ENCODE measurements at regions not wholly inside any gene's neighbourhood (a gene's known extent, or its start where the extent isn't known, plus 50 kb on each side); places are given as distances from the start of the nearest gene placed in this dataset.

DNA sequence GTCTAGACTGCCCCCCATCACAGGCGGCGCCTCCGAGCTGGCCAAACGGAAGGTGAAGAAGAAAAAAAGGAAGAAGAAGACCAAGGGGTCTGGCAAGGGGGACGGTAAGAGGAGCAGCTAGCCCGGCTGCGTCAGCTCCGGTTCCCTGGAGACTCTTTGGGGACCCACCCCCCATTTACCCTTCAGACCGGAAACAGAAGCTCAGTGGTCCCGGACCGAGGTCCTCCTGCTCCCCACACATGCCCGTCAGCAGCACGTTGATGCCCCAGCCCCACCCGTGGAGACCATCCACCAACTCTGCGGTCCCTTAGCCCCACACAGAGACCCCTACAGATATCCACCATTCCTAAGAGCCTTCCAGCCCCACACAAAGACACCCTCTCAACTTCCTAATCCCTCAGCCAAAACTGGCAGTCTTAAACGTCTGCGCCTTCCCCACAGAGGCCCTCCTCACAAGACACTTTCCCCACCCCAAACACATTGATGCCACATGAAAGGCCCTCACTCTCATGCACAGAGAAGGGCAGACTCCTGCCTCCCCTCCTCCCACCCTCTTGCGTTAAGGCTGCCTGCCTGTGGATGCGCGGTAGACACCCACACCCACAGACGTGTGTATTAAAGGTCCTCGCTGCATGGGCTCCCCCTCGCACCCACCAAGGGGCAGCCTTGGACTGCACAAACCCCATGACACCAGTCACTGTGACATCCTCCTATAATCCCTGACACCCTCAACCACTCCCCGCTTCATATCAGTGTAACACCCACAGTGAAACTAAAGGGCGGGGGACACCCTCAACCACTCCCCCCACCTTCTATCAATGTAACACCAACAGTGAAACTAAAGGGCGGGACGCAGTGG is 58.2 kb upstream of the RPH3AL start:
- ChIA-PET CTCF (interaction anchor here (0.5 to 3.3 kb wide), 8 partner anchors 20 to 589 kb away, joined by 3 to 468 read pairs (median 4); partner anchors contain the start of gene VPS53), POLR2A (interaction anchor here (1.7 kb wide), 1 partner anchor 290 kb away, joined by 9 read pairs; no protein-coding TSS in a partner anchor)
- DNase-seq (ENCODE audit: low read depth, low spot score): no peak
- H3K27me3 ChIP-seq (ENCODE audit: control insufficient read depth, insufficient read depth, low read length): no peaks in the 10 kb centered on the region
- peak overlapping the region; percentile 82 for H3K4me3 ChIP-seq (ENCODE audit: low read depth, low read length)
- H3K27ac ChIP-seq (ENCODE audit: low read depth, low read length): peak overlapping the region; percentile 75
- H3K9me3 ChIP-seq (ENCODE audit: control insufficient read depth, insufficient read depth, low read length): peaks cover 5% of the 10 kb centered on the region
- TF ChIP-seq, protein P1, sequence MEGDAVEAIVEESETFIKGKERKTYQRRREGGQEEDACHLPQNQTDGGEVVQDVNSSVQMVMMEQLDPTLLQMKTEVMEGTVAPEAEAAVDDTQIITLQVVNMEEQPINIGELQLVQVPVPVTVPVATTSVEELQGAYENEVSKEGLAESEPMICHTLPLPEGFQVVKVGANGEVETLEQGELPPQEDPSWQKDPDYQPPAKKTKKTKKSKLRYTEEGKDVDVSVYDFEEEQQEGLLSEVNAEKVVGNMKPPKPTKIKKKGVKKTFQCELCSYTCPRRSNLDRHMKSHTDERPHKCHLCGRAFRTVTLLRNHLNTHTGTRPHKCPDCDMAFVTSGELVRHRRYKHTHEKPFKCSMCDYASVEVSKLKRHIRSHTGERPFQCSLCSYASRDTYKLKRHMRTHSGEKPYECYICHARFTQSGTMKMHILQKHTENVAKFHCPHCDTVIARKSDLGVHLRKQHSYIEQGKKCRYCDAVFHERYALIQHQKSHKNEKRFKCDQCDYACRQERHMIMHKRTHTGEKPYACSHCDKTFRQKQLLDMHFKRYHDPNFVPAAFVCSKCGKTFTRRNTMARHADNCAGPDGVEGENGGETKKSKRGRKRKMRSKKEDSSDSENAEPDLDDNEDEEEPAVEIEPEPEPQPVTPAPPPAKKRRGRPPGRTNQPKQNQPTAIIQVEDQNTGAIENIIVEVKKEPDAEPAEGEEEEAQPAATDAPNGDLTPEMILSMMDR (IDR thresholded peaks at IDR 0.05; ENCODE audit: low read depth, low read length): no peak

DNA sequence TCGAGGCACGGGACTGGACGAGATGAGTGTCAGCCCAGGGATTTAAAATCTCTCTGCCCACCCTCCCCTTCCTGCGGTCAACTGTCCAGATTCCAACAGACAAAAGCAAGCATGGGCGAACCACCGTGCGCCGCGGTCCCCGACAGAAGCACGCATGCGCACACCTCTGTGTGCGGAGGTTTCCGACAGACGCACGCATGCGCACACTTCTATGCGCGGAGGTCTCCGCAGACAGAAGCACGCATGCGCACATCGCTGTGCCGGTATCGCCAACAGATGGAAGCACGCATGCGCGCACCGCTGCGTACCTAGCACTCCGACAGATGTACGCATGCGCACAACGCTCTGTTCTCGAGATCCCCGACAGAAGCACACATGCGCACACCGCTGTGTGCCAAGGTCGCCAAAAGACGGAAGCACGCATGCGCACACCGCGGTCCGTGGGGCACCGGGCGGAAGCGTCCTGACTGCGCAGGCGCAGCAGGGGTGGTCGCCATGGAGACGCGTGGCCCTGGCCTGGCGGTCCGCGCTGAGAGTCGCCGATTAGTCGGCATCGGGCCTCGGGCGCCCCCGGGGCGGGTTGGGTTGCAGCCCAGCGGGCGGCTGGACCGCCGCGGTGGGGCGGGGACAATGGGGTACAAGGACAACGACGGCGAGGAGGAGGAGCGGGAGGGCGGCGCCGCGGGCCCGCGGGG is 57.4 kb upstream of the RPH3AL start:
- DNase-seq (ENCODE audit: low read depth, low spot score): peak; percentile 98
- ChIA-PET CTCF (interaction anchor here (0.5 to 3.3 kb wide), 3 partner anchors 266 to 289 kb away, joined by 3 to 468 read pairs (median 4); no protein-coding TSS in a partner anchor), POLR2A (no interaction called here)
- TF ChIP-seq, protein P1 (IDR thresholded peaks at IDR 0.05; ENCODE audit: low read depth, low read length): no peak
- Histone ChIP-seq H3K27me3 (ENCODE audit: control insufficient read depth, insufficient read depth, low read length) (no peaks in the 10 kb centered on the region), H3K27ac (ENCODE audit: low read depth, low read length) (peak overlapping the region; percentile 75), H3K4me3 (ENCODE audit: low read depth, low read length) (peak overlapping the region; percentile 82), H3K9me3 (ENCODE audit: control insufficient read depth, insufficient read depth, low read length) (peaks cover 5% of the 10 kb centered on the region)

DNA sequence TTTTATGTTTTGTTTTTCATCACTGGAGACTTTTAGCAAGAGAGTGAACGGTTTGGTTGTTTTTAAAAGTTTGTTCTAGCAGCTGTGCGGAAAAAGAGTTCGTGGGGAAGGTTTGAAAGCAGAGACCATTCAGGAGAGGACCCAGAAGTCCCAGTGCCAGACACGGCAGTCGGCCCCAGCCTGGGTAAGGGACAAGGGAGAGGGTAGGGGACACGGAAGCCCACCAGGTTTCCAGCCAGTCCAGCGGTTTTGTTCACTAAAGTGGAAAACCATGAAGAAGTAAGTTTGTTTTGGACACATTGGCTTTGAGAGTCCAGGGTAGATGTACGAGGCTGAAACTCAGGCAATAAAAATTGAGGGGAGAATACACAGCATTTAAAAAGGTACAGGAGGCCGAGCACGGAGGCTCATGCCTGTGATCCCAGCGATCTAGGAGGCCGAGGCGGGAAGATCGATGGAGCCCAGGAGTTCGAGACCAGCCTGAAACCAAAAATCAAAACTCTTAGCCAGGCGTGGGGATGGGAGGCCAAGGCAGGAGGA is 56.8 kb upstream of the RPH3AL start:
- ChIA-PET CTCF (no interaction called here), POLR2A (no interaction called here)
- Histone ChIP-seq H3K4me3 (ENCODE audit: low read depth, low read length) (peak overlapping the region; percentile 45), H3K9me3 (ENCODE audit: control insufficient read depth, insufficient read depth, low read length) (peaks cover 5% of the 10 kb centered on the region), H3K27ac (ENCODE audit: low read depth, low read length) (peak overlapping the region; percentile 57), H3K27me3 (ENCODE audit: control insufficient read depth, insufficient read depth, low read length) (no peaks in the 10 kb centered on the region)
- no peak for DNase-seq (ENCODE audit: low read depth, low spot score)
- TF ChIP-seq, protein P1 (IDR thresholded peaks at IDR 0.05; ENCODE audit: low read depth, low read length): no peak

DNA sequence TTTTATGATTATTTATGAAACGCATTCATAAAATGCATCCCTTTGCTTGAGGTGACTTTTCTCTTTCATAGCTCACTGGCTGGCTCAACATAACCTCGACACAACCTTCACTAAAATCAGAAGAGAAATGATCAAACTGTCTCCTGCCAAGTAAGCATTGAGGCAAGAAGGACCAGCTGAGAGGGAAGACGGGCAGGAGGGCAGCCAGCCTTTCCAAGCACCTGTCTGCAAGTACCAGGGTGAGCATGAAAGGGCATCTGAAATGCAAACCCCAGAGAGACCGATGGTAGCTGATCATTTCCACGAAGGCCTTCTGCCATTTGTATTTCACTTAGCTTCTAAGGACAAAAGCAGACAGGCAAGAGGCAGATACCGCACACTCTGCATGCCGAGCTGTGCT is 52.1 kb upstream of the RPH3AL start:
- ChIA-PET POLR2A (no interaction called here), CTCF (interaction anchor here (0.6 kb wide), 1 partner anchor 294 kb away, joined by 3 read pairs; no protein-coding TSS in a partner anchor)
- Histone ChIP-seq H3K27me3 (ENCODE audit: control insufficient read depth, insufficient read depth, low read length) (peaks cover 3% of the 10 kb centered on the region), H3K9me3 (ENCODE audit: control insufficient read depth, insufficient read depth, low read length) (peaks cover 5% of the 10 kb centered on the region), H3K27ac (ENCODE audit: low read depth, low read length) (no peak overlapping the region), H3K4me3 (ENCODE audit: low read depth, low read length) (no peak overlapping the region)
- TF ChIP-seq, protein P1 (IDR thresholded peaks at IDR 0.05; ENCODE audit: low read depth, low read length): no peak
- DNase-seq (ENCODE audit: low read depth, low spot score): no peak

Measured in AG04450 (cell line).